NCI-H2081 treated with DMSO at 0.1 percent for 48 hours (cell line): ENCODE measurements at regions not wholly inside any gene's neighbourhood (a gene's known extent, or its start where the extent isn't known, plus 50 kb on each side); places are given as distances from the start of the nearest gene placed in this dataset.

ENCODE experiments used
- DNase-seq: peaks from one replicate; lab custom pipeline; 2025; lab: John Stamatoyannopoulos, UW

GRCh38 chr21:45338311-45339017, 50.8 kb upstream of the POFUT2 start:
- no peak for DNase-seq

DNA sequence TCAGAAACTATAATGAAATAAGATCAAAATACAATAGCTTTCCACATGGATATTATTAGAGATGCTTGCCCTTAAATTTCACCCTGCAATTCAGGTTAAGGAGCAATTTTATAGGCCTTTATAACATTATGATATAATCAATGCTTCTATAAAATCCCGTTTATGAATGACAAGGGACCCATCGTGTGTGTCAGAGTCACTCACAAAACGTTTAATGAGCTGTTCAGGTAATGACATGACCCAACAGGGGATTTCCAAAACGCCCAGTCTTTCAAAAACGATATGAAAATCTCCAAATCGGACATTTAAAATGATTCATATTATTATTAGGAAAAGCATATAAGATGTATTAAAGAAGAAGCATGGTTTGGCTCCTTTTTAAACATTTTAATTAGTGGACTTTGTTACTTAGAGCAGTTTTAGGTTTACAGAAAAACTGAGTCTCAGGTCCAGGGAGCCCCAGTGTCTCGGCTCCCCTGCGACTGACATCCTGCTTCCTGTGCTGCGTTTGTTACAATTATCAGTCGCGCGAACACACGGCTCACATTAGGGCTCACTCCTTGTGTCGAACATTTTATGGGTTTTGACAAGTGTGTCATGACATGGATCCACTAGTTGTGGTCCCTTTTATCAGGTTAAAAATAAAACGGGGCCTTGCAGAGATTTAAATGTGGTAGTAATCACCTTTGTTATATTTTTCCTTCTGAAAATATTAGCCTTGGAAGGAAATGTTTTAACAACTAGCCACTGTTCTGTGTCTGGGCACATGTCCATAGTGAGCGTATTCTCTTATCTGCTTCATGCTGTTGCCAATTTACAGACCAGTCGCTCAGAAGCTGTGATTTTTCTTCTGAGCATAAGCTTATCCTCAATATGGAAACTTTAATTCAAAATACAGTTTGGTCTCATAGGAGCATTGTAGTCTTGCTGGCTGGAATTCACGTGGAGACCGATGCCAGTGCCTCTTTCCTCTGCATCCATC, 52.0 kb upstream of the POFUT2 start:
- no peak for DNase-seq

DNA sequence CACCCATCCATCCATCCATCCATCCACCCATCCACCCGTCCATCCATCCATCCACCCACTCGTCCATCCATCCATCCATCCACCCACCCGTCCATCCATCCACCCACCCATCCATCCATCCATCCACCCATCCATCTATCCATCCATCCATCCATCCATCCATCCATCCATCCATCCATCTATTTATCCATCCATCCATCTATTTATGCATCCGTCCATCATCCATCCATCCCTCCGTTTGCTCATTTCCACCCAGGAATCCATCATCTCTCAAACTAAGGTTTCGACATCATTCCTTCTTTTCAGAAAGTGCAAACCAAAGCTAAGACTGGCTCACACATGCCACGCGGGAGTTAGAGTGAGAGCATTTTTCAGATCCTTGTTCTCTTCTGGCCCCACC, 52.8 kb upstream of the POFUT2 start:
- no peak for DNase-seq

GRCh38 chr21:45341261-45341660, 53.6 kb upstream of the POFUT2 start:
- DNase-seq, result no peak

- peak; percentile 10 for DNase-seq
Measured at GRCh38 chr21:45341779-45342178, 54.1 kb upstream of the POFUT2 start.

DNA sequence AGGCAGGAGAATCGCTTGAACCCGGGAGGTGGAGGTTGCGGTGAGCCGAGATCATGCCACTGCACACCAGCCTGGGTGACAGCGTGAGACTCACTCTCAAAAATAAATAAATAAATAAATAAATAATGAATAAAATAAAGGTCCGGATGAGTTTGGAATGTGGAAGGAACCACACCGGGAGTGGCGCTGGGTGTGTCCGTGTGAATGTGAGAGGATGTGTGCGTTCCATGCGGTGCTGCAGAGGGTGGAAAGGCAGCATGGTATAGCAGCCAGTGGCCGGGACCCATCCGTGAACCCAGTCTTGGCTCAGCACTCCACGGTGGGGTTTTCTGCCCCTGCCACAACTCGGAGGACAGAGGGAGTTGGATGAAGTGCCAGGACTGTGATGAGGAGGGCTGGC, 56.2 kb upstream of the POFUT2 start:
- no peak for DNase-seq

DNA sequence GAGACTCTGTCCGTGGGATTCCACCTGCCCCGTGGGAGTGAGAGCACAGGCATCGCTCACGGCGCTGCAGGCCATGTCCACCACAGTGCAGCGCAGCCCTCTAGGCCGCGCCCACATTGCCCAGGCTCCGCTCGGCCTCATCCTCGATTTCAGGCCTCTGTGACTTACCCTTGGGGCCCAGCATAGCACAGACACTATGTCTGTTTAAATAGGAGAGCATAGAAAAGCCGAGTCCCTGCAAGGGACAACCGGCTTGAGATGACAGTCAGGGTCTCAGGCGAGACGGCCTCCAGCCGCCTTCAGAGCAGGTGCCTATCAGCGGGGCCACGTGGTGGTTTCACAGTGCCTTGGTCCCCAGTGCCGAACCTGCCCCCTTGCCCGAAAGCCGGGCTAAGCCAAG, 56.9 kb upstream of the POFUT2 start:
- DNase-seq, result no peak

- no peak for DNase-seq
Measured at GRCh38 chr21:45347048-45347711, 57.8 kb upstream of the COL18A1 start.

GRCh38 chr21:45347712-45348499, 57.1 kb upstream of the COL18A1 start:
- no peak for DNase-seq

DNA sequence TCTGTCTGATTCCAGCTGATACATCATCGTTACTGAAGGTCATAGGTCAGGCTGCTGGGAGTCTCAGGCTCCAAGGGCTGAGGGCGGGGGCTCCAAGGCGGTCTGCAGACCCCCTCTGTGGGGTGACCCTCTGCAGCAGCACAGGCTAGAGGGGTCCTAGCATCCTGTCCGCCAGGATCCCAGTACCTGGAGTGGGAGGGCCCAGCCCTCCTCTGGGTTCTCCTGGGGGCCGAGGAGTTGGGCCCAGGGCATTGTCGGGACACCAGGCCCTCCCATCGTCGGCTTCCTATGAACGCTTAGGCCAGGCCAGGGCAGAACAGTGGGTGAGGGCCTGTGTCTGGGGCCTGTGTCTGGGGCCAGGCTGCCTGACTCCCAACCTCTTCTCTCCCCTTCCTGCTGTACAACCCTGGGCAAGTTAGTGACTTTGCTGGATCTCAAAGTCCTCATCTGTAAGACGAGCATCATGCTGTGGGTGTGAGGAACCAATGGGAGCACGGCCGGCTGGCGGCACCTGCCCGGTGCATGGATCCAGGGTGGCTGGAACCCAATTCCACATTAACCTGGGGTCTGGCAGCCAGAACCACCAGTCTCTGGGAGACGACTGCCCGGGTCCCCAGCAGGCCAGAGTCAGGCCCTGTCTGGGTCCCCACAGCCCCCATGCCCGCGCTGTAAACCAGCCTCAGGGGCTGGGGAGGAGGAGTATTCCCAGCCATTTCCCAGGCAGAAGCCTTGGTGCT, 56.2 kb upstream of the COL18A1 start:
- DNase-seq, result no peak

GRCh38 chr21:45350206-45350854, 54.6 kb upstream of the COL18A1 start:
- DNase-seq, result no peak

GRCh38 chr21:45351061-45351460, 53.9 kb upstream of the COL18A1 start:
- DNase-seq, result no peak

- DNase-seq, result no peak
Measured at GRCh38 chr21:45351526-45352275, 53.3 kb upstream of the COL18A1 start.

DNA sequence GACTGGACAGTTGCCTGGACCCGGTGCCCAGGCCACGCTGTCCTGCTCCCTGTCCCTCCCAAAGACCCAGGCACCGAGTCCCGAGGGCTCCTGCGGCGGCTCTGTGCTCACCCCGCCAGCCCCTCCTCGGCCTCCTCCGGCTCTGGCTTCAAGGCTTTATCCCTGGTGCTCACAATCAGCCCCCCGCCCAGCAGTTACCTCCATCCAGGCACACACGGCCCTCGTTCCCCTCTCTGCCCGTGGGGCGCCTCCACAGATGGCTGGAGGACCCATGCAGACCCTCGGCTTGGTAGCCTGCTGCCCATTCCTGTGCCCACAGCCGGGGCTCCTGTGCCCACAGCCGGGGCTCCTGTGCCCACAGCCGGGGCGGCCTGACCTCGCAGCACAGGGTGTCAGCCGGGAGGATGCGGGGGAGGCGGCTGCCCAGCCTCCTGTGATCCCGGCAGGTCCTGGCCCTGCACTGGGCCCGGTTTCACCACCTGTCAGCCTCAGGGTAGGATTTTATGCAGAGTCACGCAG, 52.3 kb upstream of the COL18A1 start:
- DNase-seq, result no peak

GRCh38 chr21:45353200-45353599, 51.8 kb upstream of the COL18A1 start:
- no peak for DNase-seq

GRCh38 chr21:45354970-45355369, 50.0 kb upstream of the COL18A1 start:
- DNase-seq, result no peak
